HFFc6 (cell line): ENCODE measurements at regions not wholly inside any gene's neighbourhood (a gene's known extent, or its start where the extent isn't known, plus 50 kb on each side); places are given as distances from the start of the nearest gene placed in this dataset.
A peak's percentile ranks its signal among the peaks of the same experiment; 100 is the strongest.

Source experiments
- DNase-seq: peaks from one replicate; pipeline ENCODE4 v3.0.0-alpha.2; 2018
- H3K27ac Mint-ChIP-seq: 2 replicates; pipeline ENCODE4 v1.8.0; 2020; ENCODE audit warnings: mild to moderate bottlenecking, mixed read lengths
- H3K27me3 Mint-ChIP-seq: 2 replicates; pipeline ENCODE4 v1.8.0; 2021; ENCODE audit warnings: mild to moderate bottlenecking, moderate library complexity, mixed read lengths; ENCODE audit not compliant: insufficient read depth
- H3K36me3 Mint-ChIP-seq: 2 replicates; pipeline ENCODE4 v1.8.0; 2021; ENCODE audit warnings: low read depth, mixed read lengths
- H3K4me1 Mint-ChIP-seq: 2 replicates; pipeline ENCODE4 v1.8.0; 2020; ENCODE audit warnings: low read depth, mixed read lengths
- H3K4me3 Mint-ChIP-seq: 2 replicates; pipeline ENCODE4 v1.8.0; 2020; ENCODE audit warnings: mild to moderate bottlenecking, moderate library complexity, mixed read lengths
- H3K9me3 Mint-ChIP-seq: 2 replicates; pipeline ENCODE4 v1.8.0; 2020; ENCODE audit warnings: mild to moderate bottlenecking, mixed read lengths
- CTCF ChIP-seq: fragments of 200-600 bp; sonication (generic); IDR thresholded peaks from 2 replicates; pipeline ENCODE4 v1.5.0; 2021; ENCODE audit warnings: antibody characterized with exemption, mild to moderate bottlenecking

GRCh38 chr7:115678086-115678982 lies 352.2 kb downstream of the TFEC start:
- Mint-ChIP-seq H3K27ac (peak overlapping the region; percentile 79), H3K4me3 (peak overlapping the region; percentile 63), H3K9me3 (no peaks in the 10 kb centered on the region), H3K27me3 (no peaks in the 10 kb centered on the region), H3K4me1 (peaks cover 60% of the 10 kb centered on the region), H3K36me3 (no peaks in the 10 kb centered on the region)
- TF ChIP-seq CTCF = no peak
- peak; percentile 43 for DNase-seq

- H3K9me3 Mint-ChIP-seq = no peaks in the 10 kb centered on the region
- no peaks in the 10 kb centered on the region for H3K27me3 Mint-ChIP-seq
- H3K36me3 Mint-ChIP-seq = peaks cover 8% of the 10 kb centered on the region; the same call in 1 of the 2 replicates
- DNase-seq = no peak
- H3K27ac Mint-ChIP-seq = no peak overlapping the region
- H3K4me1 Mint-ChIP-seq = peaks cover 77% of the 10 kb centered on the region
- no peak for TF ChIP-seq CTCF
- no peak overlapping the region for H3K4me3 Mint-ChIP-seq
Observed at GRCh38 chr7:115676707-115677106, 353.9 kb downstream of the TFEC start.

- Mint-ChIP-seq H3K27me3 (no peaks in the 10 kb centered on the region), H3K4me3 (no peak overlapping the region), H3K9me3 (no peaks in the 10 kb centered on the region), H3K36me3 (peaks cover 8% of the 10 kb centered on the region; the same call in 1 of the 2 replicates), H3K4me1 (peaks cover 83% of the 10 kb centered on the region), H3K27ac (no peak overlapping the region)
- TF ChIP-seq CTCF = no peak
- no peak for DNase-seq
Observed at GRCh38 chr7:115676080-115676479, 354.5 kb downstream of the TFEC start.

- peaks cover 1% of the 10 kb centered on the region; the same call in 1 of the 2 replicates for H3K27me3 Mint-ChIP-seq
- H3K36me3 Mint-ChIP-seq = peaks cover 13% of the 10 kb centered on the region
- H3K9me3 Mint-ChIP-seq = no peaks in the 10 kb centered on the region; the same call in 1 of the 2 replicates
- TF ChIP-seq CTCF = no peak
- no peak overlapping the region for H3K4me3 Mint-ChIP-seq
- DNase-seq = no peak
- peaks cover 82% of the 10 kb centered on the region for H3K4me1 Mint-ChIP-seq
- H3K27ac Mint-ChIP-seq = no peak overlapping the region; the same call in 1 of the 2 replicates
Observed at GRCh38 chr7:115674467-115675024, 356.0 kb downstream of the TFEC start.

- Mint-ChIP-seq H3K36me3 (peaks cover 13% of the 10 kb centered on the region), H3K27me3 (peaks cover 1% of the 10 kb centered on the region; the same call in 1 of the 2 replicates), H3K4me1 (peaks cover 56% of the 10 kb centered on the region), H3K27ac (peak overlapping the region; percentile 78), H3K4me3 (peak overlapping the region; percentile 15; the same call in 1 of the 2 replicates), H3K9me3 (no peaks in the 10 kb centered on the region; the same call in 1 of the 2 replicates)
- peak; percentile 18 for DNase-seq
- TF ChIP-seq CTCF = no peak
Observed at GRCh38 chr7:115672024-115672423, 358.5 kb downstream of the TFEC start.
